Upper lobe of left lung (tissue), 4 donors: ENCODE measurements at regions not wholly inside any gene's neighbourhood (a gene's known extent, or its start where the extent isn't known, plus 50 kb on each side); places are given as distances from the start of the nearest gene placed in this dataset.

Source experiments
- CTCF ChIP-seq, 6 experiments: fragments of 450-650 bp in 4 of 6; fragments of 200-600 bp in 2 of 6; sonication (generic) in 2 of 6; IDR thresholded peaks; one replicate each; pipeline ENCODE4 v1.5.1; 2016 to 2019; ENCODE audit warnings: antibody characterized with exemption in 6 of 6
- EP300 ChIP-seq, 4 donors: sonication (generic); formaldehyde crosslinking; IDR thresholded peaks; one replicate each; pipeline ENCODE4 v1.5.1; 2017; ENCODE audit warnings: antibody characterized with exemption in 4 of 4, control low read depth in 2 of 4

DNA sequence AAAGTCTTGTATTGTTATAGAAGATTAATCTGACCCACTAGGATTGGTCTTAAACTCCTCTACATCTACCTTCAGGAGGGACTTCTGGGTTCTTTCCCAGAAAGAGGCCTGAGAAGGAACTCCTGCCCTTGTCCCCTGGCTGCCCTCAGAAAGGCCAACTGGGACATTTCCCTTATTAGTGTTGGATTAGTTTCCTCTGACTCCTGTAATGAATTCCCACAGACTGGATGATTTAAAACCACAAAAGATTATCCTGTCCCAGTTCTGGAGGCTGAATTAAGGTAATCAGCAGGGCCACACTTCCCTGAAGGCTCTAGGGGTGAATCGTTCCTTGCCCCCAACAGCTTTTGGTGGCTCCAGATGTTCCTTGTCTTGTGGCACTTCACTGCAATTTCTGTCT is 102.8 kb upstream of the NMNAT3 start:
- TF ChIP-seq CTCF (IDR thresholded peaks at IDR 0.05) (no peak), EP300 (IDR thresholded peaks at IDR 0.05) (no peak)
